Mucosa of descending colon (tissue), 3 donors: ENCODE measurements at regions not wholly inside any gene's neighbourhood (a gene's known extent, or its start where the extent isn't known, plus 50 kb on each side); places are given as distances from the start of the nearest gene placed in this dataset.

Experiments
- ATAC-seq: fragments of 200-7000 bp; cut with Tn5 transposase; one replicate; pipeline ENCODE4 v1.9.1; 2020; ENCODE audit warnings: mild to moderate bottlenecking, moderate library complexity
- DNase-seq, 3 donors: peaks; one replicate each; pipeline ENCODE4 v3.0.0-alpha.2; 2020
- H3K36me3 ChIP-seq: fragments of 200-600 bp; one replicate; pipeline ENCODE4 v1.8.0; 2021; ENCODE audit warnings: low read depth, mild to moderate bottlenecking
- H3K4me1 ChIP-seq: fragments of 200-600 bp; one replicate; pipeline ENCODE4 v1.8.0; 2021; ENCODE audit warnings: low read depth, mild to moderate bottlenecking
- H3K4me3 ChIP-seq: fragments of 200-600 bp; one replicate; pipeline ENCODE4 v1.8.0; 2021; ENCODE audit warnings: mild to moderate bottlenecking
- H3K9me3 ChIP-seq: fragments of 200-600 bp; one replicate; pipeline ENCODE4 v1.8.0; 2021; ENCODE audit warnings: mild to moderate bottlenecking
- intact Hi-C, 2 donors: fragments of 100-400 bp; cut with DNase I in 1 of 2; cut with micrococcal nuclease in 1 of 2; formaldehyde crosslinking; loops; one replicate each; pipeline versions ENCODE4 v1.11.0 to v1.11.1; 2022; cut with DNase I, micrococcal nuclease
- TF ChIP-seq, protein P1 (sequence below): fragments of 200-600 bp; IDR thresholded peaks from one replicate; pipeline ENCODE4 v1.8.0; 2022; ENCODE audit warnings: antibody characterized with exemption, mild to moderate bottlenecking
- donor health status: DM: no; HTN: no; CAD: no; lungs with moderate emphysema.
- donor health status: DM: no; HTN: no; CAD: no.
- donor health status: DM: no; HTN: yes; CAD: no.

DNA sequence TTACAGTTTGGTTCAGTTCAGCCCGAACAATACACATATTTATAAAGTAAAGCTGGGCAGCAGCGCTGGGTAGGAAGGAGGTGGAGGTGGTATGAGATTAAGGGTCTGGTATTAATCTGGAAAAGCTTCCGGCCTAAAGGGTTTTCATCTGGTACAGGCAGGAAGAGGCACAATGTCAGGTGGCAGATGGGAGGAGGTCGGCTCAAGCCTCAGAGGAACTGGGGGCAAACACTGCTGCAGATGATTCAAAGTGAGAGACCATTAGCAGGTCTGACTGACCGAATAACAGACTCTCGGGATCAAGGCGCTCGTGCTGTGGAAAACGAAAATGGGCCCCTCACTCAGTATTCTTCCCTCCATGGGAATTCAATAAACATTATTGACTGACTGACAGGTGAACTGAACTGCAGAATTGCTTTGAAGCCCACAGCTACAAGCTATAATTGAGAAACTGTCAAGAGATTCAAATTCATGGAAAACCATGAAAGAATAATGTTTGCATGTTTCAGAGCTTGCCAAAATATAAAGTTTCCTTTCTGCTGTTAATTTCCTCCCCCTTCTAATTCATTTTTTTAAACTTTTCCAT is 75.3 kb downstream of the TMEM167A start:
- no peaks in the 10 kb centered on the region for H3K9me3 ChIP-seq
- intact Hi-C loops = no loop called here
- no peak for ATAC-seq

DNA sequence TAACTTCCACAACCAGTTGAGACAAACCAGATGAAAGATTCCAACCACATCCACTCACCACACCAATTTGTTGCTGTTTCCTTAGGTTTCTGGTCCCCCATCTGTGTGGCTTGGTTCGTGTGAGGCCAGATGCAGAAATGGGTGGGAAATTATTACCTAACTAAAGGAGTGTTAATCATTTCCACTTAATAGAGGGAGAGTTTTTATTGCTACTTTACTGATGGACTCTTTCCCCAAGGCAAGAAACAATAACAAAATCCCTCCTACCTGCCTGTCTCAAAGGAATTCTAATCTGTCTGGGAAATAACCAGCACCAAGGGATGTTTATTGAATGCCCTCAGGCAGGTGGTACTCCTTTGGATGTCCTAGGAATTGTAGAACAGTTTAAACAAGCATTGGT is 76.3 kb downstream of the TMEM167A start:
- H3K9me3 ChIP-seq = no peaks in the 10 kb centered on the region
- ATAC-seq (no peak), DNase-seq (no peak)
- H3K4me1 ChIP-seq = no peaks in the 10 kb centered on the region
- H3K4me3 ChIP-seq = no peak overlapping the region
- intact Hi-C loops = no loop called here
- TF ChIP-seq, protein P1, sequence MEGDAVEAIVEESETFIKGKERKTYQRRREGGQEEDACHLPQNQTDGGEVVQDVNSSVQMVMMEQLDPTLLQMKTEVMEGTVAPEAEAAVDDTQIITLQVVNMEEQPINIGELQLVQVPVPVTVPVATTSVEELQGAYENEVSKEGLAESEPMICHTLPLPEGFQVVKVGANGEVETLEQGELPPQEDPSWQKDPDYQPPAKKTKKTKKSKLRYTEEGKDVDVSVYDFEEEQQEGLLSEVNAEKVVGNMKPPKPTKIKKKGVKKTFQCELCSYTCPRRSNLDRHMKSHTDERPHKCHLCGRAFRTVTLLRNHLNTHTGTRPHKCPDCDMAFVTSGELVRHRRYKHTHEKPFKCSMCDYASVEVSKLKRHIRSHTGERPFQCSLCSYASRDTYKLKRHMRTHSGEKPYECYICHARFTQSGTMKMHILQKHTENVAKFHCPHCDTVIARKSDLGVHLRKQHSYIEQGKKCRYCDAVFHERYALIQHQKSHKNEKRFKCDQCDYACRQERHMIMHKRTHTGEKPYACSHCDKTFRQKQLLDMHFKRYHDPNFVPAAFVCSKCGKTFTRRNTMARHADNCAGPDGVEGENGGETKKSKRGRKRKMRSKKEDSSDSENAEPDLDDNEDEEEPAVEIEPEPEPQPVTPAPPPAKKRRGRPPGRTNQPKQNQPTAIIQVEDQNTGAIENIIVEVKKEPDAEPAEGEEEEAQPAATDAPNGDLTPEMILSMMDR = no peak
- H3K36me3 ChIP-seq = no peaks in the 10 kb centered on the region

More for the DNA sequence above, 75.3 kb downstream of the TMEM167A start:
- Histone ChIP-seq H3K36me3 (no peaks in the 10 kb centered on the region), H3K4me1 (no peaks in the 10 kb centered on the region), H3K4me3 (no peak overlapping the region)
- no peak for DNase-seq
- TF ChIP-seq, protein P1 = no peak

DNA sequence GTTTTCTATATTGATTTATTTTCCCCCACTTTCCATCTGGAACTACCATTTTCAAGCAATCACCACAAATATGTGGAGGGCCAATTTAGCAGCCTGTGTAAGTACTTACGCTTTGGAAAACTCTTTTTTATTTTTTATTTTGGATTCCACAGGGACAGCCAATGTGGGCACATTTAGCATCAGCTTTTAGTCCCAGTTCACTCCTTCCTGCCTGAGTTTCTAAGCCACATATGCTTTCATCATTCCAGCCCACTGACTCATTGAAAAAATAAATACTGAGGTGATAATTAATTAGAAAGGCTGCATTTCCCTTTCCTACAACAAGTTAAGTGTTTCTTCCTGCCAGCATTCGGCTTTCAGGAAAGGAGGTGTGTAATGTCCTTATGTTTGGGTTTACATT is 76.8 kb downstream of the TMEM167A start:
- intact Hi-C loops = no loop called here
- DNase-seq (no peak), ATAC-seq (no peak)
- H3K36me3 ChIP-seq = no peaks in the 10 kb centered on the region
- no peak overlapping the region for H3K4me3 ChIP-seq
- H3K4me1 ChIP-seq = no peaks in the 10 kb centered on the region
- no peaks in the 10 kb centered on the region for H3K9me3 ChIP-seq
- TF ChIP-seq, protein P1 = no peak

DNA sequence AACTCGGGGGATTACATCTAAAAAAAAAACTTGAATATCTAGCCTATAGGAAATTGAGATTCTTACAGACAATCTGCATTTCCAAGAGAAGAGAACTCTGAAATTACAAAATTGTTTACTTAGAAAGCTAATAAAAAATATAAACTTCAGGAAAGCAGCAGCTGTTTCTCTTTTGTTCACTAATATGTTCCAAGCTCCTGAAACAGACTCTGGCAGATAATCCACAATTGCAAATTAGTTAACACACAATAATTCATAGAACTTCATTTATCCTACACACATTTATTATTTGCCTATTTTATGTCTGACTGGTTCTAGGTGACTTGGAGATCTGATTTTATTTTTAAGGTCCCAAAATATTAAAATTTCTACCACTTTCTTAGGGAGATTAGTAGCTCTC is 83.8 kb downstream of the TMEM167A start:
- H3K4me3 ChIP-seq = no peak overlapping the region
- no peak for DNase-seq
- TF ChIP-seq, protein P1 = no peak
- H3K36me3 ChIP-seq = no peaks in the 10 kb centered on the region
- intact Hi-C loops = no loop called here
- no peaks in the 10 kb centered on the region for H3K4me1 ChIP-seq
- no peaks in the 10 kb centered on the region for H3K9me3 ChIP-seq
- ATAC-seq = no peak

DNA sequence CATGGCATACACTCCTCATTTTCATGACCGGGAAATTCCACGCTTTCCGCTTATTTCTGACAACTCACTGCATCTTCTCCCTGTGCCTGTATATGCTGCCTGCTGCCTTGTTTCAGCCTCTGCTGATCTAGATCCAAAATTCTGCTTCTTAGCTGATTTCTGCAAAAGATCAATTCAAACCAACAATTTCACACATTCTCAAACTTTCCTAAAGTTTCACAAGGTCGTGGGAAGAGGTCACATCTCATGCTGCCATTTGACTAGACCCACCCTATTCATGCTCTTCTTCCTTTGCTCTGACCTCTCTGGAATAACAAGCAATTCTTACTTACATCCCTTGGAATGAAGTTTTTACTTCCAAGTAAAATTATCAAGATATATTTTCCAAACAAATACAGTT is 84.5 kb downstream of the TMEM167A start:
- no peak overlapping the region for H3K4me3 ChIP-seq
- intact Hi-C loops = no loop called here

More for the DNA sequence above, 84.5 kb downstream of the TMEM167A start:
- ATAC-seq (no peak), DNase-seq (no peak)
- no peaks in the 10 kb centered on the region for H3K9me3 ChIP-seq
- TF ChIP-seq, protein P1 = no peak
- H3K4me1 ChIP-seq = no peaks in the 10 kb centered on the region
- H3K36me3 ChIP-seq = no peaks in the 10 kb centered on the region
